ENCODE measurements at regions not wholly inside any gene's neighbourhood (a gene's known extent, or its start where the extent isn't known, plus 50 kb on each side); places are given as distances from the start of the nearest gene placed in this dataset.

GRCh38 chr4:20616848-20617247 is 83.4 kb upstream of the PACRGL start:
- Mint-ChIP-seq H3K36me3 (no peaks in the 10 kb centered on the region), H3K4me3 (no peak overlapping the region), H3K27ac (no peak overlapping the region), H3K9me3 (no peaks in the 10 kb centered on the region), H3K4me1 (peaks cover 2% of the 10 kb centered on the region), H3K27me3 (no peaks in the 10 kb centered on the region)
- CTCF ChIA-PET, result no interaction called here
- no peak for DNase-seq

GRCh38 chr4:20617678-20618396 is 82.4 kb upstream of the PACRGL start:
- Mint-ChIP-seq H3K4me3 (no peak overlapping the region), H3K9me3 (no peaks in the 10 kb centered on the region), H3K4me1 (peaks cover 2% of the 10 kb centered on the region), H3K36me3 (no peaks in the 10 kb centered on the region), H3K27ac (no peak overlapping the region), H3K27me3 (no peaks in the 10 kb centered on the region)
- CTCF ChIA-PET, result no interaction called here
- DNase-seq, result no peak

- H3K4me3 Mint-ChIP-seq, result no peak overlapping the region
- CTCF ChIA-PET, result no interaction called here
- H3K36me3 Mint-ChIP-seq, result no peaks in the 10 kb centered on the region
- no peak for DNase-seq
- no peaks in the 10 kb centered on the region for H3K9me3 Mint-ChIP-seq
- no peaks in the 10 kb centered on the region for H3K27me3 Mint-ChIP-seq
- peaks cover 2% of the 10 kb centered on the region for H3K4me1 Mint-ChIP-seq
- no peak overlapping the region for H3K27ac Mint-ChIP-seq
Measured at GRCh38 chr4:20618731-20619130, 81.5 kb upstream of the PACRGL start.

GRCh38 chr4:20621476-20621875 is 78.8 kb upstream of the PACRGL start:
- DNase-seq, result no peak
- Mint-ChIP-seq H3K4me3 (no peak overlapping the region), H3K27me3 (no peaks in the 10 kb centered on the region), H3K27ac (no peak overlapping the region), H3K4me1 (peaks cover 2% of the 10 kb centered on the region), H3K36me3 (no peaks in the 10 kb centered on the region), H3K9me3 (no peaks in the 10 kb centered on the region)
- CTCF ChIA-PET, result no interaction called here

GRCh38 chr4:20622701-20623100 is 77.6 kb upstream of the PACRGL start:
- H3K27ac Mint-ChIP-seq, result no peak overlapping the region
- CTCF ChIA-PET, result no interaction called here
- H3K4me3 Mint-ChIP-seq, result no peak overlapping the region
- no peaks in the 10 kb centered on the region for H3K36me3 Mint-ChIP-seq
- H3K9me3 Mint-ChIP-seq, result no peaks in the 10 kb centered on the region
- no peak for DNase-seq
- H3K4me1 Mint-ChIP-seq, result peaks cover 2% of the 10 kb centered on the region
- no peaks in the 10 kb centered on the region for H3K27me3 Mint-ChIP-seq

- H3K4me1 Mint-ChIP-seq, result peaks cover 2% of the 10 kb centered on the region
- no peaks in the 10 kb centered on the region for H3K36me3 Mint-ChIP-seq
- DNase-seq, result no peak
- no peak overlapping the region for H3K27ac Mint-ChIP-seq
- H3K27me3 Mint-ChIP-seq, result no peaks in the 10 kb centered on the region
- no peak overlapping the region for H3K4me3 Mint-ChIP-seq
- CTCF ChIA-PET, result no interaction called here
- no peaks in the 10 kb centered on the region for H3K9me3 Mint-ChIP-seq
Measured at GRCh38 chr4:20623939-20624338, 76.3 kb upstream of the PACRGL start.

- DNase-seq, result no peak
- no peaks in the 10 kb centered on the region for H3K9me3 Mint-ChIP-seq
- CTCF ChIA-PET, result interaction anchor here (0.6 kb wide), 1 partner anchor 199 kb away, joined by 4 read pairs; no protein-coding TSS in a partner anchor
- no peak overlapping the region for H3K27ac Mint-ChIP-seq
- H3K4me1 Mint-ChIP-seq, result peaks cover 2% of the 10 kb centered on the region
- no peak overlapping the region for H3K4me3 Mint-ChIP-seq
- H3K27me3 Mint-ChIP-seq, result no peaks in the 10 kb centered on the region
- H3K36me3 Mint-ChIP-seq, result no peaks in the 10 kb centered on the region
Measured at GRCh38 chr4:20624793-20625374, 75.4 kb upstream of the PACRGL start.

- H3K4me1 Mint-ChIP-seq, result peaks cover 2% of the 10 kb centered on the region
- no peaks in the 10 kb centered on the region for H3K36me3 Mint-ChIP-seq
- CTCF ChIA-PET, result interaction anchor here (0.6 kb wide), 1 partner anchor 199 kb away, joined by 4 read pairs; no protein-coding TSS in a partner anchor
- no peak overlapping the region for H3K27ac Mint-ChIP-seq
- no peaks in the 10 kb centered on the region for H3K9me3 Mint-ChIP-seq
- no peak overlapping the region for H3K4me3 Mint-ChIP-seq
- DNase-seq, result no peak
- H3K27me3 Mint-ChIP-seq, result no peaks in the 10 kb centered on the region
Measured at GRCh38 chr4:20625426-20625825, 74.8 kb upstream of the PACRGL start.

GRCh38 chr4:20626326-20627005 is 73.8 kb upstream of the PACRGL start:
- H3K36me3 Mint-ChIP-seq, result no peaks in the 10 kb centered on the region
- no peak overlapping the region for H3K4me3 Mint-ChIP-seq
- no peak overlapping the region for H3K27ac Mint-ChIP-seq
- peaks cover 1% of the 10 kb centered on the region for H3K4me1 Mint-ChIP-seq
- DNase-seq, result no peak
- H3K9me3 Mint-ChIP-seq, result no peaks in the 10 kb centered on the region
- CTCF ChIA-PET, result no interaction called here
- no peaks in the 10 kb centered on the region for H3K27me3 Mint-ChIP-seq

GRCh38 chr4:20627866-20628265 is 72.4 kb upstream of the PACRGL start:
- H3K9me3 Mint-ChIP-seq, result no peaks in the 10 kb centered on the region
- H3K27ac Mint-ChIP-seq, result no peak overlapping the region
- H3K4me1 Mint-ChIP-seq, result no peaks in the 10 kb centered on the region
- H3K4me3 Mint-ChIP-seq, result no peak overlapping the region
- CTCF ChIA-PET, result no interaction called here
- no peaks in the 10 kb centered on the region for H3K27me3 Mint-ChIP-seq
- DNase-seq, result no peak
- no peaks in the 10 kb centered on the region for H3K36me3 Mint-ChIP-seq

GRCh38 chr4:20629186-20630106 is 70.8 kb upstream of the PACRGL start:
- CTCF ChIA-PET, result interaction anchor here (0.9 kb wide), 1 partner anchor 144 kb away, joined by 3 read pairs; no protein-coding TSS in a partner anchor
- H3K4me3 Mint-ChIP-seq, result no peak overlapping the region

GRCh38 chr4:20638825-20639224 is 61.4 kb upstream of the PACRGL start:
- no peak for DNase-seq
- H3K9me3 Mint-ChIP-seq, result no peaks in the 10 kb centered on the region
- H3K27me3 Mint-ChIP-seq, result peaks cover 4% of the 10 kb centered on the region
- no peak overlapping the region for H3K27ac Mint-ChIP-seq
- H3K36me3 Mint-ChIP-seq, result no peaks in the 10 kb centered on the region
- H3K4me1 Mint-ChIP-seq, result no peaks in the 10 kb centered on the region
- no peak overlapping the region for H3K4me3 Mint-ChIP-seq
- CTCF ChIA-PET, result no interaction called here

More at GRCh38 chr4:20629186-20630106, 70.8 kb upstream of the PACRGL start:
- Mint-ChIP-seq H3K4me1 (no peaks in the 10 kb centered on the region), H3K9me3 (no peaks in the 10 kb centered on the region), H3K27me3 (no peaks in the 10 kb centered on the region), H3K27ac (no peak overlapping the region), H3K36me3 (no peaks in the 10 kb centered on the region)
- DNase-seq, result no peak

GRCh38 chr4:20639346-20639745 is 60.9 kb upstream of the PACRGL start:
- no peaks in the 10 kb centered on the region for H3K9me3 Mint-ChIP-seq

GRCh38 chr4:20640989-20641388 is 59.3 kb upstream of the PACRGL start:
- no peak overlapping the region for H3K4me3 Mint-ChIP-seq
- DNase-seq, result no peak
- CTCF ChIA-PET, result no interaction called here
- H3K27me3 Mint-ChIP-seq, result no peaks in the 10 kb centered on the region
- no peak overlapping the region for H3K27ac Mint-ChIP-seq
- H3K4me1 Mint-ChIP-seq, result no peaks in the 10 kb centered on the region
- no peaks in the 10 kb centered on the region for H3K36me3 Mint-ChIP-seq
- no peaks in the 10 kb centered on the region for H3K9me3 Mint-ChIP-seq

More at GRCh38 chr4:20639346-20639745, 60.9 kb upstream of the PACRGL start:
- no peak for DNase-seq
- Mint-ChIP-seq H3K27me3 (peaks cover 4% of the 10 kb centered on the region), H3K27ac (no peak overlapping the region), H3K4me1 (no peaks in the 10 kb centered on the region), H3K4me3 (no peak overlapping the region), H3K36me3 (no peaks in the 10 kb centered on the region)
- CTCF ChIA-PET, result no interaction called here
